Glutamatergic neuron (in vitro differentiated cells): ENCODE measurements at regions not wholly inside any gene's neighbourhood (a gene's known extent, or its start where the extent isn't known, plus 50 kb on each side); places are given as distances from the start of the nearest gene placed in this dataset. TPM values are rescaled to one million over a fixed set of nuclear protein-coding genes. Genes with fewer than 3 reads are reported as not detected.

ENCODE experiments used
- DNase-seq: peaks from one replicate; pipeline ENCODE4 v3.0.0; 2022
- H3K27ac Mint-ChIP-seq: one replicate; pipeline ENCODE4 v1.8.0; 2020; ENCODE audit warnings: mild to moderate bottlenecking, mixed read lengths, inconsistent platforms; ENCODE audit not compliant: unreplicated experiment
- H3K27me3 Mint-ChIP-seq: one replicate; pipeline ENCODE4 v1.8.0; 2020; ENCODE audit warnings: mild to moderate bottlenecking, moderate library complexity, mixed read lengths, inconsistent platforms; ENCODE audit not compliant: unreplicated experiment
- H3K36me3 Mint-ChIP-seq: one replicate; pipeline ENCODE4 v1.8.0; 2020; ENCODE audit warnings: mild to moderate bottlenecking, mixed read lengths, inconsistent platforms; ENCODE audit not compliant: unreplicated experiment
- H3K4me1 Mint-ChIP-seq: one replicate; pipeline ENCODE4 v1.8.0; 2020; ENCODE audit warnings: mild to moderate bottlenecking, low read depth, mixed read lengths, inconsistent platforms; ENCODE audit not compliant: unreplicated experiment
- H3K4me3 Mint-ChIP-seq: one replicate; pipeline ENCODE4 v1.8.0; 2020; ENCODE audit warnings: mild to moderate bottlenecking, mixed read lengths, inconsistent platforms; ENCODE audit not compliant: unreplicated experiment
- H3K9me3 Mint-ChIP-seq: one replicate; pipeline ENCODE4 v1.8.0; 2020; ENCODE audit warnings: mild to moderate bottlenecking, moderate library complexity, mixed read lengths, inconsistent platforms; ENCODE audit not compliant: unreplicated experiment
- CTCF ChIP-seq: fragments of 200-600 bp; sonication (generic); IDR thresholded peaks from one replicate; pipeline ENCODE4 v1.5.0; 2021; ENCODE audit not compliant: partially characterized antibody, unreplicated experiment
- microRNA-seq: library from miRNA; unstranded; fragments of <30 nt; microRNA quantifications from one replicate; pipeline ENCODE4, GENCODE V29; 2020; ENCODE audit not compliant: unreplicated experiment

- Mint-ChIP-seq H3K9me3 (peaks cover 11% of the 10 kb centered on the region), H3K27me3 (peaks cover 5% of the 10 kb centered on the region), H3K36me3 (no peaks in the 10 kb centered on the region), H3K4me3 (no peak overlapping the region), H3K4me1 (peaks cover 24% of the 10 kb centered on the region), H3K27ac (no peak overlapping the region)
- TF ChIP-seq CTCF: no peak
- DNase-seq: no peak
Measured at GRCh38 chr2:207478572-207478971, 51.2 kb upstream of the CREB1 start.

DNA sequence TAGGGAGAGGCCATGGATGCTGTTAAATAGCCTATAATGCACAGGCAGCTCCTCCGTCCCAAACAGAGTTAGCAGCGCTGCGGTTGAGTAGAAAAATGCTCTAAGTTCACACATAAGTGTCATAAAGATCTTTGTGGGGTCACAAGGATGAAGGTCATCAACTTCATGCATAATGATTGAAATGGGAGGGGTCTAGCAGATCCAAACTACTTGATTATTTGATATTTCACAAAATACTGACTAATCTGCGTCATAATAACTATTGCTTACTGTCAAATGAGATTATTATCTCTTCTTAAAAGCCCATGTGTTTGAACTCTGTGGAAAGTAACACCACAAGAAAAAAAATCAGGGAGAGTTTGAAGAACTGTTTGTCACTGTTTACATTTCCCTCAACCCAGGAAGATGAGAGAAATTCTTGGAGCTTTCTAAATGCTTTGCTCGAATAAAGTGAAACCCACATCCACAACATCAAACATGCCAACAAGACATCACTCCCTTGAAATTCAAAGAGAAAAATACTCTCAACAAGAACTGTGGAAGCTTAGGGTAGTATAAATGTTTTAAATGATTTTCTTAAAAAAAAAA is 50.5 kb upstream of the CREB1 start:
- peaks cover 2% of the 10 kb centered on the region for H3K27me3 Mint-ChIP-seq
- no peak for DNase-seq
- H3K36me3 Mint-ChIP-seq: no peaks in the 10 kb centered on the region
- no peak overlapping the region for H3K27ac Mint-ChIP-seq
- TF ChIP-seq CTCF: no peak
- no peak overlapping the region for H3K4me3 Mint-ChIP-seq
- peaks cover 4% of the 10 kb centered on the region for H3K9me3 Mint-ChIP-seq
- H3K4me1 Mint-ChIP-seq: peaks cover 19% of the 10 kb centered on the region

Small RNA genes lying in the stretch of these regions (microRNA-seq; reads per million reads assigned to microRNA genes)
- not detected for gene MIR1302-4
